Activated effector memory CD4-positive, alpha-beta T cell treated with Interleukin-2 at 50 U/mL for 16 hours (primary cell): ENCODE measurements at regions not wholly inside any gene's neighbourhood (a gene's known extent, or its start where the extent isn't known, plus 50 kb on each side); places are given as distances from the start of the nearest gene placed in this dataset.

Experiments
- DNase-seq: peaks from one replicate; pipeline ENCODE4 v3.0.0-alpha.2; 2020

DNA sequence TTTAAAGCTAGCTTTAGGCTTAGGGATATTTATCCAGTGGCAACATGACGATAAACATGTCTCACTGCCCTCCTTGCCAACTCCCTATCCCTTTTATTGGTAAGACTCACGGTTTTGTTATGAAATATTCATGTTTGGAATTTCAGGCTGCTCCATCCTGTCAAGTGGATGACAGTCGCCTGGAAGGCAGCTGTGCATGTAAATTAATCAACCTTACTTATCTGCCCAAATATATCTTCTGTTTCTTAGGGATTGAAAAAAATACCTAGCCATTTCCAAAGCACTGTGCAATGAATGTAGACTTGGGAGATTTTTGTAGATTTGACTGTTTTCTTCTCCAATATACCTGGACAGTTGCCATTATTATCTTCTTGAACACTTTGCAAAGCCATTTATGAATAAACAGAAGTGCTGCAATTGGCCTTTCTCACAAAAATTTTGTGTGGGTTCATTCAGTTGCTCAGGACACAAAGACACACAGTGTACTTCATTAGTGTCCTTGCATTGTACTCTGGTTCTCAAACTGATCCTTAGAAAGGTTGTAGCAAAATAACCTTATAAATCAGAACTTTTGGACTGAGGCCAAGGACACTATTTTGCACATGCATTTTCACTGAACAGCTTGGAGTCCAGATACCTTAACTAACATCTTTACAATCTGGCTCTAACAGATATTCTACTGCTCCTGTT, 889.4 kb upstream of the SEMA6A start:
- no peak for DNase-seq

DNA sequence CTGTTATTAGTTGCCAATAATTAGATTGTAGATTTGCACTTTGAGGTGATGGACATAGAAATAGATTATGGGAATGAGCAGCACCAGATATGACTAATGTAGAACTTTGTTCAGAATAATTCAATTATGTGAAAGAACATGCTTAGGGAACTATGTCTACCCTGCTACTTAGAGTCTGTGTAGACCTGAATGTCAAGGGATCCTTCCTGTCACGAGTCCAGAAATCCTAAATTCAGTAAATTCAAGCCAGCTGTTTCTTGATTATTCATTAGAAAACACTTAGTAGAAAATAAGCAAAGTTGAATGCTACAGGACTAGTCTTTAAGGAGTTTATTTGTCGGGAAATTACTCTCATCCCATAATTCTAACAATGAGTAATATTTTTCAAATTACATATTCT, 887.3 kb upstream of the SEMA6A start:
- DNase-seq, result no peak

DNA sequence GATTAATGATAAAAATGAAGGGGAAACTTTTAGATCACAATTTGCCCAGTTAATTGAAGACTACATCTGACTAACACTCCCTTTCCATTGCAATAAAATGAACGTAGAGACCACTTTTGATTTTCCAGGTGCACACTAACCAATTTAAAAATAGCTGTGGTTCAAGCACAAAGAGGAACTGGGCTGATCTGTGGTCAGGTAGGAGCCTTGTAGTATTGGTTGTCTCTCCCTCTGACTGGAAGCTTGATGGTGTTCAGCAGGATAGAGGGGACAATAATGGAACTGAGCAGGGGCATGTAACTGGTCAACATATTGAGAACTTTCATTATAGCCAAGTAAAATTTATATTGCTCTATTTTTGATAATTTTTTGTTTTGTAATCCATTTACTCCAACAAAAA, 886.8 kb upstream of the SEMA6A start:
- DNase-seq, result no peak

DNA sequence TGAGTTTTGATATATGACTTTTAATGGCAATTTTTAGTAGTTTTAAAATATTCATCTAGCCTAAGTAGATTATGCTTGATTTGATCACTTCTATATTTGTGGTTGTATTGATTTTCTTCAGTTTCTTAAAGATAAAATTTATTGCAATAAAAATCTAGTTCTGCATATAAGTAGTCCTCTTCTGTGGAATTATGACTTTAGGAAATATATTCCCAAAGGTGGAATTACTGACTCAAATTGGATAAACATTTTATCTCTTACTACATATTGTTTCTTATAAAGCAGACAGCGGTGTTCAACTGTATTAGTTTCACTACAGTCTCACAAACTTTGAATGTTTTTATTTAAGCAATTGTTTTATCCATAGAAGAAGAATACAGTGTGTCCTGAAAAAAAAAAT, 883.0 kb upstream of the SEMA6A start:
- DNase-seq, result no peak

DNA sequence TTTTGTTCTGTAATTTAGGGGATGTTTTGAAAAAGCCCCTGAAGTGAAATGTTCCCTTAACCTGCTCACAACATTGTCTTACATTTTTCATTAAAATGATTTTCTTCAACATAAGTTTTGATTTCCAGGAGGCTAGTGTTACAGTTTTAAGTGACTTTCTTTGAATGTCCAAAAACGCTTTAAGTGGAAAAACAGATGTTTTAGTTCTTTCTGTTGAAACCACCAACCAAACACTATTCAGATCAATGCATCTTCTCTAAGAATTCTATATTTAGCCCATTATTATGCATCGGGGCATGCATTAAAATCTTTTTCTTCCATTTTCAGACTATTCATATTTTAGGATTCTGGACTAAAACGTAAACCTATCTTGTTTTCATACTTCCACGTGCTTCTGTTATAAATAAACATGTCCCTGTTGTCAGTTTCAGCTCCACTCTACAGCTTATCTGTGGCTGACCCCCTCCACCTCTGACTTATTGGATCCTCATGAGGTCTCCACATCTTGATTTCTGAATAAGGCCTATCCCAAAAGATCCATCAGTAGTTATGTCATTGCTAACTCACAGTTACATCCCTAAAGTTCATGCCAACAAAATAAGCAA, 882.3 kb upstream of the SEMA6A start:
- DNase-seq, result no peak

DNA sequence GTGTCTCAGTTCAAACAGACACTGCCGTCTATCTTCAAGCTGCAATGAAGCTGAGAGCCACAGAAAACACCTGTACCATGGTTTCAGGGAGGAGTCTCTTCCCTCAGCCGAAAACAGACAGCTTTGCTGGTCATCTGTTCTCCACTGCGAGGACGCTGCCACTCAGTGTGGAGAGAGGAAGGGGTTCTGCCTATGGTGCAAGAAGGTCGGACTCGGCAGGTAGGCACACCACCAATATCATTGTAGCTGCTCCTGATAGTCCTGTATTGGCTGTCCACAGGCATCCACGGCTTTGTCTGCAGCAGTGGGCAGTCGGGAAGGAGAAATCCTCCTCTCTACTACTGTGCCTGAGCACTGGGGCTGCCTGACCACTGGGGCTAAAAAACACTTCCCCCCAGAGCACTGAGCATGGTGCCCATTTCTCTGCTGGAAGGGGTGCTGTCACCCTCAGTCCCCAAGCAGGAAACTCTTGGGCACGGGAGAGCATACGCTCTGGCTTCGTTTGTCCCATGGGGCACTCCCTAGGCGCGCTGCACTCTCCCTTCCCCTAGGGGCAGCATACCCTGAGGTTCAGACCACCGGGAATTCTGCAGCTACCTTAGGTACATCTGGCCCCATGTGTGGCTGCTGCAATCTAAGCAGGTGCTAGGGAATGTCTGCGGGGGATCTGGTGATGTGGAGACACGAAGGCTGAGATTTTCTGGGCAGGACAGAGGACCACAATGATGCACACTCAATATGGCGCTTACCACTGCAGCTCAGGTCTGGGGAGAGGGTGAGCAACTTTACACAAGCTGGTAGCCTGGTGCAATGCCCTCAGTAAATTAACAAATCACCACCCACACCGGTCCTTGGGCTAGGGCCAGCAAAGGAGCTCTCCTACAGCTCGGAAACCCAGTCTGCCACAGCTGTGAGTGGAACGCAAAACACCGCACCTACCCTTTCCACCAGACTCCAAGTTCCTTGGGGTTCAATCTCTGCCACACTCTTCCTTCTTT, 880.9 kb upstream of the SEMA6A start:
- DNase-seq, result no peak

DNA sequence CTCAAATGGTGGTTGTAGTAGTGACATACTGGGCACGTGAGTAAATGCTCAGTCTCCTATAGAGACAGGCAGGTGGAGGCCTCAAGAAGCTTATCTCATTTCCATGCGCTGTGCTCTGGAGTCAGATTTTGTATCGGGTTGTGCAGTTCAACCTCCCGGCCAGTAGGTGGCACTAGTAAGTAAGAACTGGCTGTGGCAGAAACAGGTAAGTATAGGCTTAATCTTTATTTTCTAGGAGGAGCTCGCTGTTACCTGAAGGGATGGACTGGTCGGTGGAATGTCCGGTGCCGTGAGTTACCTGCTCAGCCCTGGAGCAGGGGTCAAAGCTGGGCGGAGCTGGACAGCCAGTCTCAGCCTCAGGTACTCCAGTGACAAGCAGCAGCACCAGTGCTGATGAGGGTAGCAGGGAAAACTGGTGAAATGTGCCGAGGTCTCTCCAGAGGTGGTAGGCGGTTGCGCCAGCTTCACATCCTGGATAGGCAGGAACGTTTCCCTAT, 880.1 kb upstream of the SEMA6A start:
- no peak for DNase-seq

DNA sequence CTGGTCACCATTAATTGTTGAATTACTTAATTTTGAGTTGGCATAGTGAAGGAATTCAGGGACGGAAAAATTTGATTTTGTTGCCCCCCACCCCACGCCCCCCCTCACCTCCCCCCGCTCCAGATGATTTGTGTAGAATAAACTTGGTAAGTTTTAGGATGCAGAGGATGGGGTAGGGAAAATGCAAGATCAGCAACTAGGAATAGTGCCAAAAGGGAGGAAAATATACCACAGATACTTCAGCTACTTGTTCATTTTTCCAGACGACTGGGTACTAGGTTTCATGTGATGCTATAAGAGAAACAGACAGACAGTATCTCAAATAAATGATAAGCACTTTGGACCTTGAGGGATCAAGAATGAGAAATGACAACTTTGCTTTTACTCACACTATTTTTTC, 862.2 kb upstream of the SEMA6A start:
- DNase-seq, result no peak

DNA sequence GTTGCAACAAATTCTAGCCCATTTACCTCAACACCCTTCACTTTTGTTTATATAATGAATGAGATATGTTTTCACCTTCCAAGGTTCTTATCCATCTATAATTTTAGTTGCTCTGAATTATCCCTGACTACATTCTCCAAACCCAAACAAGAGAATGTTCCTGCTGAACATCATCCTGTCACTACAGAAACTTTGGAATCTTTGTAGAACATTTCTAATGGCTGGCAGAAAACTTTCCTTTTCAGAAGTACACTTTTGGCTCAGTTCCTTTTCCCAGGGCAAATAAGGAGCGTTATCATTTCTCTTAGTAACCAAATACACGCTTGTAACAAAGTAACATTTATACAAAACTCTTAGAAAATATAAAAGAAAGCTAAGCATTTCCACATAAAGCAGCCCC, 860.6 kb upstream of the SEMA6A start:
- no peak for DNase-seq

DNA sequence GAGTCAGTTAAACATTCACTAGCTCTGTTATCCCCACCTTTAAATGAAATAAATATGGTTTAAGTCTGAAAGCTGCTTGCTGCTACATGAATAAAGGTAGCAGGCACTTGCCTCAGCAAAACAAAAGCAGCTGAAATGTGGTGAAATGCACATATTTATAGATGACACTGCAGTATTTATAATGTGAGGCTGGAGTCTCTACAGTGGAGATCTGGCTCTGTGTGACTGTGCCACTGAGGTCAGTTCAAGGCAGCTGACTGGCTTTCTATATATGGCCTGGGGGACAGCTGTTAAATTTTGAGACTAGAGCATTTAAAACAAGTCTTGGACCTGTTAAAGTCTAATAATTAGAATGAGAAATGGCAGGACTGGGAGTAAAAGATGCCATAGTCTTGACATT, 859.6 kb upstream of the SEMA6A start:
- no peak for DNase-seq

DNA sequence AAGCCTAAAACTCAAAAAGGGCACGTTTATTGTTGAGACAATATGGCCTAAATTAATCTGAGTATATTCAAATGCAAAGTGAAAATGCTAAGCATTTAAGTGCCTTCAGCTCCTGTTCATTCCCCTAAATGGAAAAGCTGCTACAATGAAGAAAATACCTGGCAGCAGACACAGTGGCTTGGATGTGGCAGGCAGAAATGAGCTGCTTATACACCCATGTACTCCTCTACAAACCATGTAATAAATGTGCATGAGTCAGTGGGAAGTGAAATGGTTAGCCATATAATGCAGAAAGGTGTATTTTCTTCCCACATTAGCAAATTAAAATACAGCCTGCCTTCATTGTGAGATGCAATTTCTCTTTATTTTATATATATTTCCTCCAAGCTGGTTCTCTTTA, 859.2 kb upstream of the SEMA6A start:
- no peak for DNase-seq

DNA sequence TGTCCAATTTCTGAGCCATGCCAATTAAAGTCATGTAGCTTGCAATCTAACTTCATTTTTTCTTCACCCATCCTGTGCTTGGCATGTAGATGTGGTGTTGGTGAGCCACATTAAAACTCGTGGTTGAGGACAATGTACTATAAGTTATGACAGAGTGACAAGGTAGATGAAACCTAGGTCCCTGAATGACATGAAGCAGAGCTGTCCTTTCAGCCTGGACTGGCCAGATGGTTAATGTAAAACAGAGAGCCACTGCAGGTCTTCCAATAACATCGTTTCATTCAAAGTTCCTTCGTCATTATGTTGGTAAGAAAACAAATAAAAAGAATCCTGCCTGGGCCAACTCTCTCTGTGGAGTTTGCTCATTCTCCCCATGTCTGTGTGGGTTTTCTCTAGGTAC, 856.5 kb upstream of the SEMA6A start:
- no peak for DNase-seq

DNA sequence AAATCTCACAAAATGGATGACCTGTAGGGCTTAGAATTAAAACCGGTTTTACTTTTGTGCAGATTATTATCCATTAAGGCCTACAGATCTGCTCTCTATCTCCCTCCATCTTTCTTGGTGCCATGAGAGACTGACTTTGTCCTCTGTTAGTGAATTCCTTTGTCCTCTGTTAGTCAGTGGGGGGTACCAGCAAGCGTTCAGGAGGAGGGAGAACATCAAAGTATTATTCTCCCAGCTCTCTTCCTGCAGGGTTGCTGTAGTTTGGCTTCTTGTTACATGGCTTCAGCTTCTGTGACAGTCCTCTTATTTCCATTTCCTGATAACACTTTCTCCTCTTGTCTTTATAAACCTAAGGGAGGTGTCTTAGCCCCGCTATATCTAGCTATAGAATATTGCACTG, 850.5 kb upstream of the SEMA6A start:
- no peak for DNase-seq

DNA sequence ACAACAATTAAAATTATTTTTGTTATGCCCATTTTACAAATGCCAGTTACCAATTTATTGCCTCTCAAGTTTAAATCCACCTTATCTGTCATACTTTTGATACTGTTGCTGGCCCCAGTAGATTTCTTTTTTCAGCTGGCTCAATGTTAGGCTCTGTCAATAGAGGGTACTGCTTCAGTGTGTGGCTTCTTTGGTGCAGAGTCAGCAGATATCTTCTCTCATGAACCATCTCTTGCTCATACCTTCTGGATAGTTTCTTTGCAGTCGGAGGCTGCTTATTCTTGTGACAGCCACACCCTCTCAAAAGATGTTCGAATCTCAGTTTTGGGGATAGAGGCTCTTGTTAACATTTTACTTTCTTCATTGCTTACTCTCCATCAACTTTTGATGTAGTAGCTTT, 849.9 kb upstream of the SEMA6A start:
- DNase-seq, result no peak

DNA sequence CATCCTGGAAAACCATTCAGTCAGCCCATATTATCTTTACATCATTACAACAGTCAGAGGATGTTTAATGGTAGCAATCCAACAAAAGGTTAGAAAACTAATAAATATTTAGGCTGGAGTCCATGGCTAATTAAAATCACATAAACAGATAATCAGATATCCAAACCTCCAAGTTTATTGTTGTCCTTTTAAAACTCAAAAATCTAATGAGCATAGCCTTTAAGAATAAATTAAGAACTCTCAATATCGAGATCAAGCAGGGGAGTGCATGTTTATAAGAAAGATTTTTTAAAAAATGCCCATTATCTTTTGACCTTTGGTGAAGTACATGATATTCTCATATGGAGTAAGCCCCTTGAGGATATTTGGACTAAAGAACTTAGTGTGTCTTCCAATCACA, 842.9 kb upstream of the SEMA6A start:
- no peak for DNase-seq

DNA sequence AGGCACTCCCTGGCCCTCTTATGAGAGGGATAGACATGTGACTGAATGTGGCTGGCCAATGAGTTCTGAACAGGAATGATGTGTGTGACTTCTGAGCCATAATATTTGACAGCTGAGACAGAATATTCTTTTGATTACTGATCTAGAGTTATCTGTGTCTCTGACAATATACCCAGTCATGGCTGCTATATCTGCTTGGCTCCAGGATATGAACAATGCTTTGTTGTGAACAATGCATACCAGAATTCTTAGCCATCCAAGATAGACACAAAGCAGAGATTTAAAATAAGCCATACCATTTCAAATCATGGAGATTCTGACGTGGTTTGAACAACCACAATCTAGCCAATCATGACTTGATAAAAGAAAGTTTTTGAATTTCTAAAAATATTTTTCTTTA, 840.3 kb upstream of the SEMA6A start:
- DNase-seq, result no peak

DNA sequence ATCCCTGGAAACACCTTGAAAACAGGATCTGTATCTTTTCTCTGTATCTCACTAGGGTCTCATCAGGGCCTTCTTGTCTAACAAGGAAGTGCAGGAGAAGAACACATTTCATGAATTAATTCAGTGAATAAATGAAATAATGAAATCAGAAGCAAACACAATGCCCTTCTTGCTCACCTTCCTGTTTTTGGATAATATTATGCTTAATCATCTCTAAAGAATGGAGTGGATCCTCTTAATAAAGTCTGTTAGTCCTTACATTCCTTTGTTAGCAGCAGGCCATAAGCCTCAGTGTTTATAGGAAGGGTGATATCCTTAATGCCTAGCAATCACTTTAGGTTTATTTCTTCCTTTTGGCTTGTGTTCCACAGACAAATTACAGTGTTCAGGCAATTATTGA, 837.1 kb upstream of the SEMA6A start:
- DNase-seq, result no peak

DNA sequence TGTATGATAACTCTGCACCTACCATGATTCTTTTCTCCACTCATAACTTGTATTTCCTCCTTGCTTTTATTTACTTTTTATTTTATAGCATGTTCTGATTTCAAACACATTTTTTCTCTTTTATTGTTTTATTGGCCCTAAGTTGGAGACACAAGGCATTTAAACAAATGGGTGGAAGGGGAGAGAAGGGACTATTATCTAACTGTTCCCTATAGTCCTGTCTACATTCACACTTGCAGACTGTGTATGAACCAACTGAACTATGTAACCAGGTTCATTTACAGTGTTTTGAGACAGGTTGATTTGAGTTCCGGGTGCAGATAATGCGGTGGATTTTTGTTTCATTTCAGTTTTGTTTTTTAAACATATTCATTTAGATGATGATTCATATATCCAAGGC, 830.6 kb upstream of the SEMA6A start:
- no peak for DNase-seq

DNA sequence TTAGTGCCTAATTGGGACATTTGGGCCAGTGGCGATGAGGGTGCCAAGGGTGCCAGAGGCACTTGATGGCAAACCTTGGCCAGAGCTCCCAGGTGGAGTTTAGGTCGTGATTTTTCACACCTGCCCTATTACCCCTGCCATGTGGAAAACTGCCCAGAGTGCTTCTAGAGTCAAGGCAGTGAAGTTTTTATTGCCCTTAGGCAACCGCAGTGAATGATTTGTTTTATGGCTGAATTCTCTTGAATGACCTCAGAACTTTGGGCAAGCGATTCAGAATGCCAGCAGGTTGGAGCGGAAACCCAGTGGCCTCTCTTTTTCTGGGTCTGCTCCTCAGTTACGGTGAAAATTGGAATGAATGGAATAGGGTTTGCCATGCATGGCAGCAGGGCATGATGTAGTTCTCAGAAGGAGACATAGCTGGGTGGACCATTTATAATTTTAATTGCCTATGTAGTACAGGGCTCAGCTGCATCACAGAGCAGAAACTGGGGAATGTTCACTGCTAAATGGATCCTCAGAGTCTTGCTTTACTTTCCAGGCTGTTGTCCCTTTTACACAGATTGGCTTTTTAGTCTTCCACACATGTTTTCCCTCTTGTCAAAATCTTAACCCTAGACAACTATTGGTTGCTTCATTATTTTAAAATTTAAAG, 820.0 kb upstream of the SEMA6A start:
- DNase-seq, result no peak

DNA sequence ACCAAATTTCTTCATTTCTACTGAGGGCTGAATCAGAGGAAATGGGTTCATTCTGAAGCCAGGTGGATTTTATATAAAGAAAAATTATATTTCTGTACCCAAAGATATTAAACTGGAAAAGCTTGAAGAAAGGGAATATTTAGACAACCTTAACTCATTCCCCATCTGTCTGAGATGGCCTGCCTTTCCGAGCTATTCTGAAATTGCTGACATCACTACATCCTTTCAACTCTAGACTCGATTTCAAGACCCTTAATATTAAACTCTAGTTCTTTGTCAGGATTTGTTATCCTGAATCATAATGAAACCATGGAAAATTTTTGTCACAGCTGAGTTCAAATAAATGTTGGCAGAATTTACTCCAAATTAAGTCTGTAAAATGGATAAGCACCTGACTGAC, 818.5 kb upstream of the SEMA6A start:
- DNase-seq, result no peak

DNA sequence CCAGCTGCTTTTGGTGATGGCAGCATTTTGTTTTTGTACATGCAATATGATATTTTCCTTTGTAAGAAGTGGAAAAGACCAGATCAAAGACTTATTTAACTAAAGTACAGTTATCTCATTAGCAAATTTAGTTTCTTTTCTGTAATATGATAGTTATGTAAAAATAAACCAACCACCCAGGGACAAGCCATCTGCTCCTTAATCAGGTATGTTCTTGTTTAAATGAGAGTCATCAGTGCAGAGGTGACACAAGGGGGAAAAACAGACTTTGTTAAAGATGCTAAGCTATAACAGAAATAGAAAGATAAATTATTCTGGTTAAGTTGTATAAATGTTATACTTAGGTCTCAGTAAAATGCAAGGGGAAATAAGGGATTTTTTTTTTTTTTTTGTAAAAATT, 805.7 kb upstream of the SEMA6A start:
- DNase-seq, result no peak

DNA sequence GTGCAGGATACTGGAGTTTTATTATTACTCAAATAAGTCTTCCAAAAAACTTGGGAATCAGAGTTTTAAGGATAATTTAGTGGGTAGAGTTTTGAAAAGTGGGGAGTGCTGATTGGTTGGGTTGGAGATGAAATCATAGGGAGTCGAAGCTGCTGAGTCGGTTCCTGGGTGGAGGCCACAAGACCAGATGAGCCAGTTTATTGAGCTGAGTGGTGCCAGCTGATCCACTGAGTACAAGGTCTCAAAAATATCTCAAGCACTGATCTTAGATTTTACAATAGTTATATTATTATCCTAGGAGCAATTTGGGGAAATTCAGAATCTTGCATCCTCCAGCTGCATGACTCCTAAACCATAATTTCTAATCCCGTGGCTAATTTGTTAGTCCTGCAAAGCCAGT, 804.9 kb upstream of the SEMA6A start:
- no peak for DNase-seq

DNA sequence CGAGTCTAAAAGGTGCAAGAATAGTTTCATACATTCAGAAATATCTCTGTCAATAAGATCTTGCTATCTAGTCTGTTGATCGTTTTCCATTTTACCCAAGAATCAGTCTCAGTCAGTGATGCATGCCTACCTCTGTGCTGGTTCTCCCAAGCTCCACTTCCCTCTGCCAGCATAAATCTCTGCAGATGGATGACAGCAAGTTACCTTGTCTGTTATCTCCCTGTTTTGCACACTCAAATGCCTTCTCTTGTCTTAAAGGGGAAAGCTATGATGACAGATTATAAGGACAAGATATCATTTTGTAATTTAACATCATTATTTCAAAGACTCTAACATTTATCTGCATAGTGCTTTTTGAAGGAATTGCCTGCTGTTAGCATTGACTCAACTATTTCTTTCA, 802.1 kb upstream of the SEMA6A start:
- no peak for DNase-seq
